ENCODE measurements at regions not wholly inside any gene's neighbourhood (a gene's known extent, or its start where the extent isn't known, plus 50 kb on each side); places are given as distances from the start of the nearest gene placed in this dataset.

GRCh38 chr2:147172493-147173188 is 672.2 kb upstream of the ACVR2A start:
- POLR2A ChIA-PET: no interaction called here
- no peaks in the 10 kb centered on the region for H3K9me3 ChIP-seq (ENCODE audit: control insufficient read depth in 1 of 2, insufficient read depth in 1 of 2, low read length in 2 of 2)

GRCh38 chr2:147171941-147172340 is 672.9 kb upstream of the ACVR2A start:
- Histone ChIP-seq H3K36me3 (ENCODE audit: insufficient read depth, low read length) (no peaks in the 10 kb centered on the region), H3K27ac (ENCODE audit: low read depth in 1 of 2, low read length in 2 of 2) (no peak overlapping the region), H3K4me3 (ENCODE audit: low read length) (no peak overlapping the region), H3K4me1 (ENCODE audit: insufficient read depth, low read length) (no peaks in the 10 kb centered on the region), H3K9me3 (ENCODE audit: control insufficient read depth in 1 of 2, insufficient read depth in 1 of 2, low read length in 2 of 2) (no peaks in the 10 kb centered on the region), H3K27me3 (ENCODE audit: control insufficient read depth in 1 of 2, insufficient read depth in 2 of 2, low read length in 2 of 2) (no peaks in the 10 kb centered on the region)
- intact Hi-C loops (cut with DNase I, micrococcal nuclease): no loop called here
- DNase-seq: no peak
- Mint-ChIP-seq H3K4me1 (ENCODE audit: low read depth) (no peaks in the 10 kb centered on the region), H3K36me3 (ENCODE audit: low read depth) (no peaks in the 10 kb centered on the region), H3K9me3 (no peaks in the 10 kb centered on the region), H3K27me3 (no peaks in the 10 kb centered on the region), H3K4me3 (no peak overlapping the region), H3K27ac (no peak overlapping the region)
- POLR2A ChIA-PET: no interaction called here
- no peak for ATAC-seq (ENCODE audit: poor library complexity)
- TF ChIP-seq CTCF (IDR thresholded peaks at IDR 0.05): no peak
- CTCF ChIA-PET: no interaction called here

More at GRCh38 chr2:147172493-147173188, 672.2 kb upstream of the ACVR2A start:
- H3K9me3 Mint-ChIP-seq: peaks cover 2% of the 10 kb centered on the region
- no peak for ATAC-seq (ENCODE audit: poor library complexity)
- H3K27ac Mint-ChIP-seq: no peak overlapping the region
- Histone ChIP-seq H3K36me3 (ENCODE audit: insufficient read depth, low read length) (no peaks in the 10 kb centered on the region), H3K27me3 (ENCODE audit: control insufficient read depth in 1 of 2, insufficient read depth in 2 of 2, low read length in 2 of 2) (no peaks in the 10 kb centered on the region), H3K4me3 (ENCODE audit: low read length) (no peak overlapping the region), H3K4me1 (ENCODE audit: insufficient read depth, low read length) (no peaks in the 10 kb centered on the region), H3K27ac (ENCODE audit: low read depth in 1 of 2, low read length in 2 of 2) (no peak overlapping the region)
- H3K36me3 Mint-ChIP-seq (ENCODE audit: low read depth): no peaks in the 10 kb centered on the region
- no peaks in the 10 kb centered on the region for H3K4me1 Mint-ChIP-seq (ENCODE audit: low read depth)
- CTCF ChIA-PET: no interaction called here
- intact Hi-C loops (cut with DNase I, micrococcal nuclease): no loop called here
- H3K27me3 Mint-ChIP-seq: no peaks in the 10 kb centered on the region
- no peak overlapping the region for H3K4me3 Mint-ChIP-seq
- no peak for DNase-seq
- no peak for TF ChIP-seq CTCF (IDR thresholded peaks at IDR 0.05)

GRCh38 chr2:147170932-147171331 is 673.9 kb upstream of the ACVR2A start:
- ATAC-seq (ENCODE audit: poor library complexity) (no peak), DNase-seq (no peak)
- POLR2A ChIA-PET: no interaction called here
- Mint-ChIP-seq H3K4me3 (no peak overlapping the region), H3K36me3 (ENCODE audit: low read depth) (no peaks in the 10 kb centered on the region), H3K9me3 (no peaks in the 10 kb centered on the region), H3K4me1 (ENCODE audit: low read depth) (no peaks in the 10 kb centered on the region), H3K27me3 (no peaks in the 10 kb centered on the region), H3K27ac (no peak overlapping the region)
- intact Hi-C loops (cut with DNase I, micrococcal nuclease): no loop called here
- Histone ChIP-seq H3K27ac (ENCODE audit: low read depth in 1 of 2, low read length in 2 of 2) (no peak overlapping the region), H3K4me3 (ENCODE audit: low read length) (no peak overlapping the region), H3K4me1 (ENCODE audit: insufficient read depth, low read length) (no peaks in the 10 kb centered on the region), H3K36me3 (ENCODE audit: insufficient read depth, low read length) (no peaks in the 10 kb centered on the region), H3K27me3 (ENCODE audit: control insufficient read depth in 1 of 2, insufficient read depth in 2 of 2, low read length in 2 of 2) (no peaks in the 10 kb centered on the region), H3K9me3 (ENCODE audit: control insufficient read depth in 1 of 2, insufficient read depth in 1 of 2, low read length in 2 of 2) (no peaks in the 10 kb centered on the region)
- CTCF ChIA-PET: no interaction called here
- TF ChIP-seq CTCF (IDR thresholded peaks at IDR 0.05): no peak
